MM.1S (cell line): ENCODE measurements at regions not wholly inside any gene's neighbourhood (a gene's known extent, or its start where the extent isn't known, plus 50 kb on each side); places are given as distances from the start of the nearest gene placed in this dataset.

Experiments used
- DNase-seq: peaks from one replicate; pipeline ENCODE4 v3.0.0-alpha.2; 2015
- H2AFZ ChIP-seq: fragments of 300-600 bp; sonication (generic); 2 replicates; pipeline ENCODE4 v1.6.0; 2016; ENCODE audit warnings: antibody characterized with exemption, low read length
- H3F3A ChIP-seq: fragments of 300-600 bp; sonication (generic); 2 replicates; pipeline ENCODE4 v1.6.1; 2016; ENCODE audit warnings: mild to moderate bottlenecking, antibody characterized with exemption, low read length, moderate library complexity, mixed read lengths; ENCODE audit not compliant: insufficient read depth
- H3K27ac ChIP-seq: fragments of 300-600 bp; sonication (generic); 2 replicates; pipeline ENCODE4 v1.5.1; 2016; ENCODE audit warnings: mild to moderate bottlenecking, low read length
- H3K27me3 ChIP-seq: fragments of 300-600 bp; sonication (generic); replicated peaks from 2 replicates; pipeline ENCODE4 v1.6.0; 2016; ENCODE audit warnings: low read length; ENCODE audit not compliant: insufficient read depth
- H3K36me3 ChIP-seq: fragments of 300-600 bp; sonication (generic); replicated peaks from 2 replicates; pipeline ENCODE4 v1.6.1; 2016; ENCODE audit warnings: mild to moderate bottlenecking, low read length, mixed read lengths; ENCODE audit not compliant: insufficient read depth
- H3K4me1 ChIP-seq: fragments of 300-600 bp; sonication (generic); 2 replicates; pipeline ENCODE4 v1.6.1; 2016; ENCODE audit warnings: low read length, mixed read lengths
- H3K4me2 ChIP-seq: fragments of 300-600 bp; sonication (generic); 2 replicates; pipeline ENCODE4 v1.6.0; 2016; ENCODE audit warnings: low read depth, low read length
- H3K4me3 ChIP-seq: fragments of 300-600 bp; sonication (generic); 2 replicates; pipeline ENCODE4 v1.5.1; 2016; ENCODE audit warnings: low read length, mixed read lengths
- H3K79me2 ChIP-seq: fragments of 300-600 bp; sonication (generic); 2 replicates; pipeline ENCODE4 v1.6.1; 2016; ENCODE audit warnings: mixed run types, low read length, mixed read lengths
- H3K9ac ChIP-seq: fragments of 300-600 bp; sonication (generic); 2 replicates; pipeline ENCODE4 v1.6.1; 2016; ENCODE audit warnings: low read length, mixed read lengths
- H3K9me2 ChIP-seq: fragments of 300-600 bp; sonication (generic); replicated peaks from 2 replicates; pipeline ENCODE4 v1.6.1; 2016; ENCODE audit warnings: mild to moderate bottlenecking, low read length, mixed read lengths; ENCODE audit not compliant: insufficient read depth
- H3K9me3 ChIP-seq: fragments of 300-600 bp; sonication (generic); replicated peaks from 2 replicates; pipeline ENCODE4 v1.6.1; 2016; ENCODE audit warnings: mild to moderate bottlenecking, low read length, mixed read lengths; ENCODE audit not compliant: insufficient read depth
- H4K20me1 ChIP-seq: fragments of 300-600 bp; sonication (generic); 2 replicates; pipeline ENCODE4 v1.6.1; 2016; ENCODE audit warnings: mild to moderate bottlenecking, low read length, moderate library complexity, mixed read lengths; ENCODE audit not compliant: insufficient read depth
- CTCF ChIP-seq: fragments of 300-600 bp; sonication (generic); IDR thresholded peaks from 2 replicates; pipeline ENCODE4 v1.5.1; 2016; ENCODE audit warnings: antibody characterized with exemption, low read length, mixed read lengths
- EZH2 ChIP-seq: fragments of 300-600 bp; sonication (generic); optimal IDR thresholded peaks from 2 replicates; pipeline ENCODE3; 2017; ENCODE audit warnings: low read depth, mild to moderate bottlenecking, antibody characterized with exemption, low read length, mixed read lengths
- EZH2phosphoT487 ChIP-seq: fragments of 300-600 bp; sonication (generic); IDR thresholded peaks from 2 replicates; pipeline ENCODE4 v1.6.1; 2018; ENCODE audit warnings: antibody characterized with exemption, low read length

- H3F3A ChIP-seq = no peaks in the 10 kb centered on the region
- no peak for TF ChIP-seq EZH2phosphoT487
- no peak for TF ChIP-seq EZH2
- no peak for TF ChIP-seq CTCF
- H3K27me3 ChIP-seq = peaks cover 31% of the 10 kb centered on the region
- H3K36me3 ChIP-seq = no peaks in the 10 kb centered on the region
- no peaks in the 10 kb centered on the region for H4K20me1 ChIP-seq
- no peak overlapping the region for H3K9ac ChIP-seq
- no peak for DNase-seq
- no peak overlapping the region for H3K27ac ChIP-seq
- H3K79me2 ChIP-seq = no peaks in the 10 kb centered on the region
- no peak overlapping the region for H3K4me3 ChIP-seq
- H3K9me2 ChIP-seq = no peaks in the 10 kb centered on the region
- H3K9me3 ChIP-seq = no peaks in the 10 kb centered on the region
- no peak overlapping the region for H2AFZ ChIP-seq
- H3K4me2 ChIP-seq = no peak overlapping the region
- no peaks in the 10 kb centered on the region for H3K4me1 ChIP-seq
Measured at GRCh38 chr3:10555263-10555662, 49.9 kb upstream of the ATP2B2 start.

- no peak for DNase-seq
- H3K36me3 ChIP-seq = no peaks in the 10 kb centered on the region
- no peak overlapping the region for H3K4me2 ChIP-seq
Measured at GRCh38 chr3:10556312-10556711, 50.9 kb upstream of the ATP2B2 start.

DNA sequence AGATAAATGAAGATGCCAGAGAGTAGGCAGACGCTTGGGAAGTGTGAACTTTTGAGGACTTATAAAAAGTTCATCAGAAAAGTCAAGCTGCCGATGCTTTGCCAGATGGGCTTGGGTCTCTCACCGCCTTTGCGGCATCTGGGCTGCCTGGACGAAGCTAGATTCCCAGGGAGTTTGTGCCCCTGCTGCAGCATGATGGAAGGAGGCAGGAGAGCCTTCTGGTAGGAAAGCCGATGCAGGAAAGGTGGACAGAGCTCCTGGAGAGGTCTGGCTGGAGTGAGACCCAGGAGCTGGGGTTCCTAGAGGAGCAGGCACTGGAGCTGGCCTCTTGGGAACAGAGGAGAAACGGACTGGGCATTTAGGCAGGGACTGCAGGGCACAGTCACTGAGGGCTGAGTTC is 51.9 kb upstream of the ATP2B2 start:
- Histone ChIP-seq H3K79me2 (no peaks in the 10 kb centered on the region), H3K27me3 (peaks cover 25% of the 10 kb centered on the region), H3K4me2 (no peak overlapping the region)

More at GRCh38 chr3:10556312-10556711, 50.9 kb upstream of the ATP2B2 start:
- H3K9me3 ChIP-seq = no peaks in the 10 kb centered on the region
- no peak for TF ChIP-seq CTCF
- no peak for TF ChIP-seq EZH2
- TF ChIP-seq EZH2phosphoT487 = no peak
- no peak overlapping the region for H2AFZ ChIP-seq
- no peaks in the 10 kb centered on the region for H3K79me2 ChIP-seq
- no peak overlapping the region for H3K9ac ChIP-seq
- no peaks in the 10 kb centered on the region for H3K9me2 ChIP-seq
- H3K27ac ChIP-seq = no peak overlapping the region
- no peak overlapping the region for H3K4me3 ChIP-seq
- H3K4me1 ChIP-seq = no peaks in the 10 kb centered on the region
- no peaks in the 10 kb centered on the region for H4K20me1 ChIP-seq
- H3F3A ChIP-seq = no peaks in the 10 kb centered on the region
- H3K27me3 ChIP-seq = peaks cover 22% of the 10 kb centered on the region

More for the DNA sequence above, 51.9 kb upstream of the ATP2B2 start:
- H3K9ac ChIP-seq = no peak overlapping the region
- TF ChIP-seq EZH2 (no peak), CTCF (no peak), EZH2phosphoT487 (no peak)
- no peaks in the 10 kb centered on the region for H4K20me1 ChIP-seq
- H3K4me1 ChIP-seq = no peaks in the 10 kb centered on the region
- H3F3A ChIP-seq = no peaks in the 10 kb centered on the region
- no peak overlapping the region for H2AFZ ChIP-seq
- H3K9me2 ChIP-seq = no peaks in the 10 kb centered on the region
- no peak overlapping the region for H3K27ac ChIP-seq
- DNase-seq = no peak
- no peaks in the 10 kb centered on the region for H3K36me3 ChIP-seq
- H3K4me3 ChIP-seq = no peak overlapping the region
- no peaks in the 10 kb centered on the region for H3K9me3 ChIP-seq
